M059J (cell line): ENCODE measurements at regions not wholly inside any gene's neighbourhood (a gene's known extent, or its start where the extent isn't known, plus 50 kb on each side); places are given as distances from the start of the nearest gene placed in this dataset.

Experiments
- DNase-seq: peaks from one replicate; pipeline ENCODE4 v3.0.0-alpha.2; 2012; ENCODE audit warnings: low read depth

GRCh38 chr2:217120429-217120828 is 260.6 kb upstream of the TNP1 start:
- no peak for DNase-seq

DNA sequence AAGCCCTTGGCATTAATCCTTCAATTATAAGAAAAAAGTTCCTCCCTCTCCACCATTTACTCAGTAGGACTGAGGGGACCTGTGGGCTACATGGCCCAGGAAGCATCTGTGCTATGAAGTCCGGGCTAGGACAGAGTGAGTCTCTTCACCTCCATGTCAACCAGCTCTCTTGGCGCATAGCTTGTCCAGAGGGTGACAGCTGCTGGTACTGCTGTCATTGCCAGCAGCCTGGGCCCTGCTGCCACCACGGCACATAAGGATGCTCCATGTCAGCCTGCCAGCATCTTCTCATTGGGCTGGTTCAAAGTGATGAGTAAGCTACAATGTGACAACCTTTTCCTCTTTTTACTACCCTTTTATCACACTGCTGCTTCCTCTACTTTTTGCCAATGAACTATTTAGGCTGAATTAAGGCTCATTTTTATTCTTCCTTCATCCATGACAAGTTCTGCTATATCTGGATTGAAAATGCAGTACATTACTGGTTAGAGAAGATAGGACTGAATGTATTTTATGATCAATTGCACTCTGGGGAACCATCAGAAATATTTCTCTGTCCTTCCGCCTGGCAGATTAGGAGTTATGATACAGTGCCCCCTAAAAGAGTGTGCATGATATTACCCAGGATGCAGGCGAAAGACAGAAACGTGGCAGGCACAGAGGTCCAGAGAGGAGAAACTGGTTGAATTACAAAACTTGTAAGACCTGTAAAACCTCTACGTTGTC is 258.9 kb upstream of the TNP1 start:
- no peak for DNase-seq

DNA sequence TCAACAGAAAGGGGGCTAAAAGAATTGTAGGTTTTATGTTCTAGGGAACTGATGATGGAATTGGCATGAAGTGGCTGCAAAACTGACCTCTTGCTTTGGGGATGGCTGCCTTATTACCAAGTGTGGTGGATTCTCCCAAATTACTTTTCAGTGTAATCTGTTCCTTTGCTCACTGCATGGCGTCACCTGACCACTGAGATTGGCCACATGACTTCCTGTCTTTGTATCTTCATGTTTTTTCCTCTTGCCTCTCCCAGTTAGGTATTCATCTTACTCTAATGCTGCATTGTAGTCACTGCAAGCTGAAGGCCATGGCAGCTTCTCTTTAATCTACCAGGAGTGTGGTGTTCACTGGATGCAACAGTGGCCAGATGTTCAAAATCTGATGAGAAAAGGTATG is 257.7 kb upstream of the TNP1 start:
- no peak for DNase-seq

GRCh38 chr2:217116610-217117009 is 256.7 kb upstream of the TNP1 start:
- no peak for DNase-seq

GRCh38 chr2:217114117-217114516 is 254.3 kb upstream of the TNP1 start:
- DNase-seq, result no peak

DNA sequence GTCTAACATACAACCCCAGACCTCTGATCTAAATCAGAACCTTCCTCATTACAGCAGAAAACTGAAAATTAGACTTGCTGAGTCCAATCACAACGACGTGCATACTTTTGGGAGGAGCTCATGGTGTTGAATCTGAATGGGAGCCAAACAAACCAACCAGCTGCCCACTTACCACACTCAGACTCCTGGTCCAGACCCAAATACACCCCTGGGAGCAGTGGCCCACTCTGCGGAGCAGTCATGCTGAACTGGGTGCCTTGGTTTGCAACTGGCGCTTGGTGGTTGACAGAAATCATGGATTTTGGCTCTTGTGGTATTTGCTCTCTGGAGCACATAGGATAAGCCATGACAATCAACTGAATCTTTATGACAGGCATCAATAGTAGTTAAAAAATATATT is 253.6 kb upstream of the TNP1 start:
- DNase-seq, result no peak

- no peak for DNase-seq
Measured at GRCh38 chr2:217110550-217110949, 250.7 kb upstream of the TNP1 start.

- DNase-seq, result no peak
Measured at GRCh38 chr2:217108575-217109027, 248.7 kb upstream of the TNP1 start.

DNA sequence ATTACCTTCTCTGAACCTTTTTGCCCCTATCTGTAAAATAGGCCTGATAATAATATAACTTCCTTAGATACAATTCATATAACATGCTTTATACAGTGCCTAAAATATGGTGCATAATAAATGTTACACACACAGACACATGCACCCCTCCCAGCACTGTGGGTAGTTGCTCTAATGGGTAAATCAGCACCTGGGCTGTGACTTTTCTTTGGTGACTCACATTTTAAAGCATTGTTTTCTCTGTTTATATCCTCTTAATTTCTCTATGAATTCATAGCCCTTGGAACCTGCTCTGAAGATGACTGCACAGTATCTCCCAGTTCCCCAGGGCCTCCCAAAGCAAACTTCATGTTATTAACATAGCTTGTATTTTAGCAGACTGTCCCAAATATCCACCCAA is 248.2 kb upstream of the TNP1 start:
- no peak for DNase-seq

DNA sequence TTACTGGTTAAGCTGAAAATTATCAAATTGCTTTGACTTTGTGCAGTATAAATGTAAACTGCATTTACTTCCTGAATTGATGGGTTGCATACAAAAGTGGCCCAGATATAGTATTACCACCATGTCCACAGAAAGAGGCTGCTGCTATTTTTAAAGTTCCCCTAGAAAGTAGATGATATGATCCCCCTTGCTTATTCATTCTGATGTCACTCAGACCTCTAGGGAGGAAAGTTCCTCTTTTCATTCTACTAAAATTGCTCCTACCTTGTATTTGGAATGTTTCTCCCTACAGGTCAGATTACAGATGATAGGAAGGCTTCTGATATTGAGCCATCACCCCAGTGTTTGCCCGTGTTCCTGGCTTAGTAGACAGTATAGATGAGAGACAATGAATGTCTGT is 247.6 kb upstream of the TNP1 start:
- DNase-seq, result peak; percentile 27

- peak; percentile 80 for DNase-seq
Measured at GRCh38 chr2:217106650-217107014, 246.8 kb upstream of the TNP1 start.

- DNase-seq, result peak; percentile 99
Measured at GRCh38 chr2:217105733-217106649, 246.1 kb upstream of the TNP1 start.

DNA sequence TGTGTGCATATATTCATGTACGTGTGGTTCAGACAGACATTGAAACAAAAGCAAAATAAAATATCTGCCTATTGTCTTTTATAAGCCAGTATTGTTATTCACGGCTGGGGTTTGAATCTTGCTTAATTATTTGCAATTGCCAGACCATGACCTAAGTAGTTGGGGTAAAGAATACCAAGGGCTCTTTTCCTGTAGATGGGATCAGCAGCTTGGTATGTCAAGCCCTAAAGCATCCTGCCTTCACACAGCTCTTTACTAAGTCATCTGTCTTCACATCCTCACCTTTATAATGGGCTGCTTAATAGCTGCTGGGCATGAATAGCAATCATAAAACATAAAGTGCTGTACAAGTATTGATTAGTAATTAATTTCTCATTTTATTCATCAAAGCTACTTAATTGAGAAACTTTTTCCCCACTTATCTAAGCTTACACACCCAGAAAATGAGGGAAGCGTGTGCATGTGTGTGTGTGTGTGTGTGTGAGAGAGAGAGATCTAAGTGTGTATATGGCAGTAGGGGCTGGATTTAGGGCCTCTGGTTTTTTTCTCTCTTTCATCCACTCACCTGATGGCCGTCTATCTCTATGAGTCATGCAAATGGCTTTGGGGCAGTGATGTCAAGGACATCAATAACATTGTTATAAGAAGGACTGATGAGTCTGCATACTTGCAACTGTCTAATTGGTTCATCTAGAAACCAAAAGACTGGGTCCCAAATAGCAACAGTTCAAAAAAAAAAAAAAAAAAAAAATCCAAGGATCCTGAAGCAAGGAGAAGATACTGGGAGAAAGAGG is 244.1 kb upstream of the TNP1 start:
- DNase-seq, result peak; percentile 90

- DNase-seq, result peak; percentile 84
Measured at GRCh38 chr2:217102956-217103355, 243.1 kb upstream of the TNP1 start.

DNA sequence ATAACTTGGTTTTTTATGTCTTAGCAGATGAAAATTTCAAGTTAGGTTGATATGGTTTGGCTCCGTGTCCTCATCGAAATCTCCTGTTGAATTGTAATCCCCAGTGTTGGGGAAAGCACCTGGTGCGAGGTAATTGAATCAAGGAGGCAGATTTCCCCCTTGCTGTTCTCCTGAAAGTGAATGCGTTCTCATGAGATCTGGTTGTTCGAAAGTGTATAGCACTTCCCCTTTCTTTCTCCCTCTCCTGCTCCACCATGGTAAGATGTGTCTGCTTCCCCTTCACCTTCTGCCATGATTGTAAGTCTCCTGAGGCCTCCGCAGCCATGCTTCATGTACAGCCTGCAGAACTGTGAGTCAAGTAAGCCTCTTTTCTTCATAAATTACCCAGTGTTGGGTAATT is 242.1 kb upstream of the TNP1 start:
- no peak for DNase-seq

GRCh38 chr2:217099561-217099960 is 239.7 kb upstream of the TNP1 start:
- peak; percentile 35 for DNase-seq

DNA sequence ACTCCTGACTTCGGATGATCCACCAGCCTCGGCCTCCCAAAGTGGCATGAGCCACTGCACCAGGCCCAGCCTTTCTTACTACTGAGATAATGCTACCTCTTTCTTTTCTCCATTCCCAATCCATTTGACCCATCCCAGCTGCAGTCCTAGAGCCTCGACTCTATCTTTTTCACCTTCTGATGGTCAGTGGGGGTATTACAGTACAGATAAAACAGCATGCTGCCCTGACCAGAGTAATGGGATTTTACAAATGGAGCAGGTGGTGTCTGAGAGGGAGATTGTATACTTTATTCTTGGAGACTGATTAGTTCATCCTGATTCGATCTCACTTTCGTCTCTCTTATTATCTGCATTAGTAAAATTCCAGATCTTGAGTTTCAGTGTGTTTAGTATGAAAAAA is 238.6 kb upstream of the TNP1 start:
- no peak for DNase-seq

- no peak for DNase-seq
Measured at GRCh38 chr2:217097346-217097745, 237.5 kb upstream of the TNP1 start.

DNA sequence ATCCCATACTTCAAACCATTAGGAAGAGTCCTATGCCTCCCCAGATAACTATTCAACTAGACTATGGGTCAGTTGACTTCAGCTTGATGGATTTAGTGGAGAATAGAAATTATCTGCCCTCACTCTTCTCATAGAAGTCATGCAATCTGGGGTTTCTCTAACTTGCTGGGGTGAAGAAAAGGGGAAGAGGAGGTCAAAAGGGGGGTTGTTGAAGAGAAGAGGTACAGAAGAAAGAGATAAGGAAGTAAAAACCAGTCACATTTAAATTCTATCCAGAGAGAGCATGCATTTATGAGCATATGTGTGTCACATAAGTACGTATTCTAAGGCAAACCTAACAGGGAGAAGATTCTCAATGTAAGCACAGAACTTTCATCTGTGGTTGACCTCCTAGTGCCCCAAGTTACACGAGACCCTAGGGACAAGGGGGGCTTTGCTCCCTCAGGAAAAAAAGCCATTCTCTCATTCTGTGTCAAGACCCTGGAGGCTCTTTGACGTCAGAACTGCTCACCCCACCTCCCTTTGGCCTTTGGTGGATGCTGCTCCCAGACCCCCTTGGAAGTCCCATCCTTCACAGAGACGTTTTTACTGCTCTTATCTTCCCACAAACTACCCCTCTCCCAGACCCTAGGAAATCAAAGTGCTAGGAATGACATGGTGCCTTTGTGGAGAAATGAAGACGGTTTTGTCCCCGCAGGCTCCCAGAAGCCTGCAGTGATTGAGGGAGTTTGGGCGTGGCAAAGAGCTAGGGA is 236.8 kb upstream of the TNP1 start:
- DNase-seq, result no peak

- peak; percentile 73 for DNase-seq
Measured at GRCh38 chr2:217095511-217096205, 235.8 kb upstream of the TNP1 start.
